K562 (cell line): ENCODE measurements at regions not wholly inside any gene's neighbourhood (a gene's known extent, or its start where the extent isn't known, plus 50 kb on each side); places are given as distances from the start of the nearest gene placed in this dataset.

Source experiments
- ATAC-seq: fragments of 200-7000 bp; cut with Tn5 transposase; 3 replicates; pipeline ENCODE4 v1.9.1; 2020; ENCODE audit warnings: moderate library complexity
- BruUV-seq: library from RNA; stranded (reverse); fragments of 400-500 nt; replicated peaks from 2 replicates; lab custom pipeline; 2021; lab: Mats Ljungman, UMichigan
- CTCF ChIA-PET: fragments of 300-600 bp; formaldehyde crosslinking; extraction: SDS; loops from one replicate; lab custom pipeline; 2021; ENCODE audit warnings: low intra/inter-chr PET ratio; lab: Yijun Ruan, JAX
- POLR2A ChIA-PET: fragments of 300-600, 350-650 bp; sonication (Branson Sonifier 250); formaldehyde crosslinking; extraction: SDS; loops from one replicate; lab custom pipeline; 2021; ENCODE audit warnings: antibody characterized with exemption, inconsistent platforms; lab: Yijun Ruan, JAX
- DNase-seq, 4 experiments: peaks; one replicate each; pipeline versions ENCODE4 v3.0.0 to v3.0.0-alpha.2; 2011 to 2018; ENCODE audit warnings: low spot score in 3 of 4, mixed read lengths in 3 of 4; ENCODE audit errors: extremely low read depth in 1 of 4
- FAIRE-seq: peaks from 2 replicates; lab custom pipeline; 2011; peaks lifted over from hg19 to GRCh38; lab: Jason Lieb, UNC
- H2AFZ ChIP-seq: 2 replicates; pipeline ENCODE4 v1.6.0; 2011; ENCODE audit warnings: low read depth, low read length, control low read depth, inconsistent platforms
- H3K27ac ChIP-seq: fragments of 200-600 bp; 3 replicates; pipeline ENCODE4 v1.8.0; 2011; ENCODE audit warnings: low read depth, mild to moderate bottlenecking, control low read depth, inconsistent platforms, low read length, moderate library complexity, mixed read lengths; ENCODE audit errors: extremely low read depth
- H3K27me3 ChIP-seq, 2 experiments: fragments of 300-600 bp in 1 of 2; 2 replicates in 1 of 2; 3 replicates in 1 of 2; pipeline versions ENCODE4 v1.6.0 to v1.8.0; 2011; ENCODE audit warnings: inconsistent platforms in 2 of 2, low read length in 2 of 2, mild to moderate bottlenecking in 1 of 2, mixed read lengths in 1 of 2, moderate library complexity in 1 of 2; ENCODE audit not compliant: control insufficient read depth in 2 of 2, insufficient read depth in 2 of 2
- H3K36me3 ChIP-seq: fragments of 300-600 bp; 3 replicates; pipeline ENCODE4 v1.8.0; 2011; ENCODE audit warnings: mild to moderate bottlenecking, low read length, inconsistent platforms; ENCODE audit not compliant: control insufficient read depth, insufficient read depth
- H3K4me1 ChIP-seq, 2 experiments: fragments of 200-600 bp in 1 of 2; replicated peaks in 1 of 2; 2 replicates in 1 of 2; 3 replicates in 1 of 2; pipeline versions ENCODE4 v1.5.1 to v1.8.0; 2011; ENCODE audit warnings: inconsistent platforms in 2 of 2, low read length in 2 of 2, mild to moderate bottlenecking in 1 of 2, mixed read lengths in 1 of 2, moderate library complexity in 1 of 2; ENCODE audit not compliant: control insufficient read depth in 2 of 2, insufficient read depth in 2 of 2
- H3K4me2 ChIP-seq: 2 replicates; pipeline ENCODE4 v1.6.1; 2011; ENCODE audit warnings: low read length, control low read depth, inconsistent platforms, mixed read lengths; ENCODE audit not compliant: insufficient read depth
- H3K4me3 ChIP-seq: fragments of 200-600 bp; sonication (generic), shearing (Covaris generic); 2 replicates; pipeline ENCODE4 v1.5.1; 2016; ENCODE audit warnings: control low read depth, inconsistent platforms
- H3K79me2 ChIP-seq: fragments of 200-600 bp; 3 replicates; pipeline ENCODE4 v1.8.0; 2011; ENCODE audit warnings: low read length, inconsistent platforms; ENCODE audit not compliant: control insufficient read depth, insufficient read depth
- H3K9ac ChIP-seq, 2 experiments: 2 replicates each; pipeline versions ENCODE4 v1.6.0 to v1.6.1; 2011; ENCODE audit warnings: low read depth in 2 of 2, low read length in 2 of 2, control low read depth in 1 of 2, inconsistent platforms in 1 of 2, mild to moderate bottlenecking in 1 of 2, mixed read lengths in 1 of 2; ENCODE audit not compliant: insufficient read depth in 1 of 2
- H3K9me1 ChIP-seq: one replicate; pipeline ENCODE4 v1.6.0; 2011; ENCODE audit warnings: inconsistent platforms, mild to moderate bottlenecking, low read length, moderate library complexity; ENCODE audit not compliant: control insufficient read depth, insufficient read depth
- H3K9me3 ChIP-seq: replicated peaks from 2 replicates; pipeline ENCODE4 v1.5.1; 2011; ENCODE audit warnings: low read depth, low read length, inconsistent platforms; ENCODE audit not compliant: control insufficient read depth, insufficient read depth
- H4K20me1 ChIP-seq: replicated peaks from 2 replicates; pipeline ENCODE4 v1.6.1; 2011; ENCODE audit warnings: low read length, inconsistent platforms, mixed read lengths; ENCODE audit not compliant: control insufficient read depth, insufficient read depth
- CEBPG ChIP-seq, 3 experiments: fragments of 200-800 bp in 1 of 3; sonication (Bioruptor generic) in 1 of 3; sonication (generic) in 1 of 3; formaldehyde crosslinking in 1 of 3; IDR thresholded peaks in 2 of 3; conservative IDR thresholded peaks in 1 of 3; 2 replicates each; pipeline versions ENCODE4 v1.6.1 to v1.8.0; 2016 to 2022; ENCODE audit warnings: missing compliant biosample characterization in 2 of 3, missing genetic modification characterization in 2 of 3, mild to moderate bottlenecking in 1 of 3, missing genetic modification reagents in 1 of 3
- GABPB2 ChIP-seq: fragments of 250-450 bp; sonication (Bioruptor Pico); conservative IDR thresholded peaks from 2 replicates; pipeline ENCODE4 v1.5.1; 2021; ENCODE audit warnings: mild to moderate bottlenecking
- MAZ ChIP-seq, 2 experiments: fragments of 450-650 bp in 1 of 2; sonication (generic) in 1 of 2; formaldehyde crosslinking; IDR thresholded peaks in 1 of 2; conservative IDR thresholded peaks in 1 of 2; 2 replicates each; pipeline versions ENCODE4 v1.4.0 to v1.5.0; 2020; ENCODE audit warnings: mild to moderate bottlenecking in 1 of 2, missing genetic modification reagents in 1 of 2
- MBD2 ChIP-seq: sonication (generic); IDR thresholded peaks from 2 replicates; pipeline ENCODE4 v1.6.1; 2016; ENCODE audit warnings: low read depth, borderline replicate concordance
- MTA2 ChIP-seq: fragments of 450-650 bp; IDR thresholded peaks from 2 replicates; pipeline ENCODE4 v1.6.1; 2016; ENCODE audit warnings: low read depth
- SMARCA5 ChIP-seq: fragments of 450-650 bp; IDR thresholded peaks from 2 replicates; pipeline ENCODE4 v1.6.1; 2016
- SNIP1 ChIP-seq: fragments of 450-650 bp; IDR thresholded peaks from 2 replicates; pipeline ENCODE4 v1.7.1; 2017; ENCODE audit warnings: low read depth, mild to moderate bottlenecking
- ZNF695 ChIP-seq: fragments of 450-650 bp; formaldehyde crosslinking; IDR thresholded peaks from 2 replicates; pipeline ENCODE4 v1.4.0; 2020; ENCODE audit warnings: mild to moderate bottlenecking, moderate library complexity
- ZNF778 ChIP-seq: fragments of 450-650 bp; formaldehyde crosslinking; IDR thresholded peaks from 2 replicates; pipeline ENCODE4 v1.4.0; 2020; ENCODE audit warnings: mild to moderate bottlenecking, moderate library complexity
- WGBS: fragments of 100-300 bp; shearing (Covaris generic); methylation state at CpG from one replicate; pipeline ENCODE4 v1.1.6; 2016; ENCODE audit warnings: low coverage, mixed read lengths; ENCODE audit not compliant: insufficient coverage; ENCODE audit errors: missing lambda C conversion rate; 5-methylcytosine and 5-hydroxymethylcytosine counted together
- in situ Hi-C: fragments of 300-500 bp; cut with MboI; formaldehyde crosslinking; loops from 4 replicates; pipeline ENCODE4 v1.15.0; 2018; ENCODE audit warnings: inconsistent platforms, mixed read lengths
- intact Hi-C: fragments of 100-400 bp; cut with micrococcal nuclease; formaldehyde crosslinking; loops from 2 replicates; pipeline ENCODE4 v1.14.2; 2022
- TF ChIP-seq, protein P1 (sequence below): fragments of 450-650 bp; IDR thresholded peaks from 2 replicates; pipeline ENCODE4 v1.6.1; 2017; ENCODE audit warnings: mild to moderate bottlenecking, moderate library complexity
- TF ChIP-seq, protein P2 (sequence below): fragments of 450-650 bp; IDR thresholded peaks from 2 replicates; pipeline ENCODE4 v1.6.1; 2016; ENCODE audit warnings: low read depth
- TF ChIP-seq, protein P3 (sequence below): fragments of 250-450 bp; sonication (Bioruptor Pico); IDR thresholded peaks from 2 replicates; pipeline ENCODE4 v1.8.0; 2022; ENCODE audit warnings: inconsistent platforms, mild to moderate bottlenecking, moderate library complexity, borderline replicate concordance

DNA sequence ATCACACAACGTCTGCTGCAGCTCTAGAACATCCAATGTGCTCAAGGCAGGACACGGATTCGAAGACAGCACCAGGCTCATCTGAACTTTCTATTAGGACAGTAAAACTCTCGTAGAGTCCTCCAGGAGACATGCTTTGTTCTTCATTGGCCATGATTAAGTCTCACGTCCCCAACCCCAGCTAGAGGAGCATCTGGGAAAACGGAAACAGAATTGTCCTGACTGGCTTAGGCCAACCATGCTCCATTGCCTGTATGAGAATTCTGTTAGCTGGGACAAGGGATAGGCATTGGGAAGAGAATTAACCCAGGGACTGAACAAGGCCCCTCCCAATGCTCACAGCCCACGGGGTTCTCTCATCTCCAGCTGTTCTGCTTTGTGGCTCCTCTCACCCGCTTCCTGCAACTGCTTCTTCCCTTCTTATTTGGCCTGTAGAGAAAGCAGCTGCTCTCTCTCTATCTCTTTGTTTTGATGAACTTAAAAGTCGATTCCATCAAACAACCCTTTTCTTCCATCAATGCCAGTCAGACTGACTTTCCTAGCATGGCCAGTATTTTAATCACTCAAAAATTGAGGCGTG, 75.6 kb downstream of the C1QL2 start:
- FAIRE-seq (no peak), ATAC-seq (no peak), DNase-seq (no peak)
- intact Hi-C loops (no loop called here), in situ Hi-C loops (no loop called here)
- H2AFZ ChIP-seq = no peak overlapping the region
- H3K9me1 ChIP-seq = no peaks in the 10 kb centered on the region
- no peaks in the 10 kb centered on the region for H3K9me3 ChIP-seq
- no peaks in the 10 kb centered on the region for H3K36me3 ChIP-seq
- no peak for TF ChIP-seq ZNF695 (CRISPR knock-in tag)
- no peak for TF ChIP-seq ZNF778
- TF ChIP-seq, protein P1, sequence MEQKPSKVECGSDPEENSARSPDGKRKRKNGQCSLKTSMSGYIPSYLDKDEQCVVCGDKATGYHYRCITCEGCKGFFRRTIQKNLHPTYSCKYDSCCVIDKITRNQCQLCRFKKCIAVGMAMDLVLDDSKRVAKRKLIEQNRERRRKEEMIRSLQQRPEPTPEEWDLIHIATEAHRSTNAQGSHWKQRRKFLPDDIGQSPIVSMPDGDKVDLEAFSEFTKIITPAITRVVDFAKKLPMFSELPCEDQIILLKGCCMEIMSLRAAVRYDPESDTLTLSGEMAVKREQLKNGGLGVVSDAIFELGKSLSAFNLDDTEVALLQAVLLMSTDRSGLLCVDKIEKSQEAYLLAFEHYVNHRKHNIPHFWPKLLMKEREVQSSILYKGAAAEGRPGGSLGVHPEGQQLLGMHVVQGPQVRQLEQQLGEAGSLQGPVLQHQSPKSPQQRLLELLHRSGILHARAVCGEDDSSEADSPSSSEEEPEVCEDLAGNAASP = no peak
- TF ChIP-seq GABPB2 (CRISPR knock-in tag) = no peak
- TF ChIP-seq MBD2 = no peak
- TF ChIP-seq, protein P2, sequence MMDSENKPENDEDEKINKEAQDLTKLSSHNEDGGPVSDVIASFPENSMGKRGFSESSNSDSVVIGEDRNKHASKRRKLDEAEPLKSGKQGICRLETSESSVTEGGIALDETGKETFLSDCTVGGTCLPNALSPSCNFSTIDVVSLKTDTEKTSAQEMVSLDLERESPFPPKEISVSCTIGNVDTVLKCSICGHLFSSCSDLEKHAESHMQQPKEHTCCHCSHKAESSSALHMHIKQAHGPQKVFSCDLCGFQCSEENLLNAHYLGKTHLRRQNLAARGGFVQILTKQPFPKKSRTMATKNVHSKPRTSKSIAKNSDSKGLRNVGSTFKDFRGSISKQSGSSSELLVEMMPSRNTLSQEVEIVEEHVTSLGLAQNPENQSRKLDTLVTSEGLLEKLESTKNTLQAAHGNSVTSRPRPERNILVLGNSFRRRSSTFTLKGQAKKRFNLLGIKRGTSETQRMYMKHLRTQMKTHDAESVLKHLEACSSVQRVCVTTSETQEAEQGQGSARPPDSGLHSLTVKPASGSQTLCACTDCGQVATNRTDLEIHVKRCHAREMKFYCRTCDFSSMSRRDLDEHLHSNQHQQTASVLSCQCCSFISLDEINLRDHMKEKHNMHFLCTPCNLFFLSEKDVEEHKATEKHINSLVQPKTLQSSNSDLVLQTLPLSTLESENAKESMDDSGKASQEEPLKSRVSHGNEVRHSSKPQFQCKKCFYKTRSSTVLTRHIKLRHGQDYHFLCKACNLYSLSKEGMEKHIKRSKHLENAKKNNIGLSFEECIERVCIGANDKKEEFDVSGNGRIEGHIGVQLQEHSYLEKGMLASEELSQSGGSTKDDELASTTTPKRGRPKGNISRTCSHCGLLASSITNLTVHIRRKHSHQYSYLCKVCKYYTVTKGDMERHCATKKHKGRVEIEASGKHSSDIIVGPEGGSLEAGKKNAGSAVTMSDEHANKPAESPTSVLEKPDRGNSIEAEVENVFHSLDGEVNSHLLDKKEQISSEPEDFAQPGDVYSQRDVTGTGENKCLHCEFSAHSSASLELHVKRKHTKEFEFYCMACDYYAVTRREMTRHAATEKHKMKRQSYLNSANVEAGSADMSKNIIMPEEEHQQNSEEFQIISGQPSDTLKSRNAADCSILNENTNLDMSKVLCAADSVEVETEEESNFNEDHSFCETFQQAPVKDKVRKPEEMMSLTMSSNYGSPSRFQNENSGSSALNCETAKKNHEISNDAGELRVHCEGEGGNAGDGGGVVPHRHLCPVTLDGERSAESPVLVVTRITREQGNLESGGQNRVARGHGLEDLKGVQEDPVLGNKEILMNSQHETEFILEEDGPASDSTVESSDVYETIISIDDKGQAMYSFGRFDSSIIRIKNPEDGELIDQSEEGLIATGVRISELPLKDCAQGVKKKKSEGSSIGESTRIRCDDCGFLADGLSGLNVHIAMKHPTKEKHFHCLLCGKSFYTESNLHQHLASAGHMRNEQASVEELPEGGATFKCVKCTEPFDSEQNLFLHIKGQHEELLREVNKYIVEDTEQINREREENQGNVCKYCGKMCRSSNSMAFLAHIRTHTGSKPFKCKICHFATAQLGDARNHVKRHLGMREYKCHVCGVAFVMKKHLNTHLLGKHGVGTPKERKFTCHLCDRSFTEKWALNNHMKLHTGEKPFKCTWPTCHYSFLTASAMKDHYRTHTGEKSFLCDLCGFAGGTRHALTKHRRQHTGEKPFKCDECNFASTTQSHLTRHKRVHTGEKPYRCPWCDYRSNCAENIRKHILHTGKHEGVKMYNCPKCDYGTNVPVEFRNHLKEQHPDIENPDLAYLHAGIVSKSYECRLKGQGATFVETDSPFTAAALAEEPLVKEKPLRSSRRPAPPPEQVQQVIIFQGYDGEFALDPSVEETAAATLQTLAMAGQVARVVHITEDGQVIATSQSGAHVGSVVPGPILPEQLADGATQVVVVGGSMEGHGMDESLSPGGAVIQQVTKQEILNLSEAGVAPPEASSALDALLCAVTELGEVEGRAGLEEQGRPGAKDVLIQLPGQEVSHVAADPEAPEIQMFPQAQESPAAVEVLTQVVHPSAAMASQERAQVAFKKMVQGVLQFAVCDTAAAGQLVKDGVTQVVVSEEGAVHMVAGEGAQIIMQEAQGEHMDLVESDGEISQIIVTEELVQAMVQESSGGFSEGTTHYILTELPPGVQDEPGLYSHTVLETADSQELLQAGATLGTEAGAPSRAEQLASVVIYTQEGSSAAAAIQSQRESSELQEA = no peak
- no peak for TF ChIP-seq SMARCA5
- TF ChIP-seq MTA2 = no peak
- no peak for TF ChIP-seq CEBPG (CRISPR knock-in tag; IDR thresholded peaks at IDR 0.05)
- TF ChIP-seq CEBPG (tag; conservative IDR thresholded peaks at IDR 0.05 in 1 of 2, IDR thresholded peaks at IDR 0.05 in 1 of 2) = no peak
- no peak for TF ChIP-seq MAZ (CRISPR knock-in tag; conservative IDR thresholded peaks at IDR 0.05 in 1 of 2, IDR thresholded peaks at IDR 0.05 in 1 of 2)
- TF ChIP-seq, protein P3, sequence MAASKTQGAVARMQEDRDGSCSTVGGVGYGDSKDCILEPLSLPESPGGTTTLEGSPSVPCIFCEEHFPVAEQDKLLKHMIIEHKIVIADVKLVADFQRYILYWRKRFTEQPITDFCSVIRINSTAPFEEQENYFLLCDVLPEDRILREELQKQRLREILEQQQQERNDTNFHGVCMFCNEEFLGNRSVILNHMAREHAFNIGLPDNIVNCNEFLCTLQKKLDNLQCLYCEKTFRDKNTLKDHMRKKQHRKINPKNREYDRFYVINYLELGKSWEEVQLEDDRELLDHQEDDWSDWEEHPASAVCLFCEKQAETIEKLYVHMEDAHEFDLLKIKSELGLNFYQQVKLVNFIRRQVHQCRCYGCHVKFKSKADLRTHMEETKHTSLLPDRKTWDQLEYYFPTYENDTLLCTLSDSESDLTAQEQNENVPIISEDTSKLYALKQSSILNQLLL (CRISPR knock-in tag) = no peak
- no peak for TF ChIP-seq SNIP1
- under 1% methylated on average over 10 of the region's 10 CpGs for WGBS
- H4K20me1 ChIP-seq = no peaks in the 10 kb centered on the region
- H3K79me2 ChIP-seq = no peaks in the 10 kb centered on the region
- no peak overlapping the region for H3K27ac ChIP-seq
- BruUV-seq = no TSS peak
- H3K4me3 ChIP-seq = no peak overlapping the region
- ChIA-PET CTCF (no interaction called here), POLR2A (no interaction called here)
- H3K27me3 ChIP-seq = peaks cover 4 to 5% of the 10 kb centered on the region in 2 experiments; a peak in 2 of 5 replicates
- no peak overlapping the region for H3K9ac ChIP-seq
- H3K4me1 ChIP-seq = no peaks in the 10 kb centered on the region
- no peak overlapping the region for H3K4me2 ChIP-seq
